Suprapubic skin (tissue), 3 donors: ENCODE measurements at regions not wholly inside any gene's neighbourhood (a gene's known extent, or its start where the extent isn't known, plus 50 kb on each side); places are given as distances from the start of the nearest gene placed in this dataset.

Source experiments
- CTCF ChIP-seq, 2 donors: fragments of 200-600 bp in 1 of 2; fragments of 450-650 bp in 1 of 2; sonication (generic) in 1 of 2; IDR thresholded peaks; one replicate each; pipeline ENCODE4 v1.5.1; 2016 to 2019; ENCODE audit warnings: antibody characterized with exemption in 2 of 2, mild to moderate bottlenecking in 1 of 2, moderate library complexity in 1 of 2
- EP300 ChIP-seq: sonication (generic); formaldehyde crosslinking; IDR thresholded peaks from one replicate; pipeline ENCODE4 v1.6.1; 2017; ENCODE audit warnings: antibody characterized with exemption
- POLR2A ChIP-seq, 2 donors: fragments of 450-650 bp; IDR thresholded peaks; one replicate each; pipeline ENCODE4 v1.6.1; 2017; ENCODE audit warnings: antibody characterized with exemption in 2 of 2, mild to moderate bottlenecking in 2 of 2, moderate library complexity in 2 of 2

GRCh38 chr7:25537662-25538375, 309.5 kb upstream of the NPVF start:
- no peak for TF ChIP-seq CTCF (IDR thresholded peaks at IDR 0.05)
- TF ChIP-seq POLR2A (IDR thresholded peaks at IDR 0.05) = no peak
- TF ChIP-seq EP300 = no peak
